H1 (cell line): ENCODE measurements at regions not wholly inside any gene's neighbourhood (a gene's known extent, or its start where the extent isn't known, plus 50 kb on each side); places are given as distances from the start of the nearest gene placed in this dataset.

ENCODE experiments used
- CTCF ChIA-PET: fragments of 300-600 bp; sonication (Branson Sonifier 250); formaldehyde crosslinking; loops from one replicate; lab custom pipeline; 2021; ENCODE audit not compliant: partially characterized antibody; lab: Charles Lee
- POLR2A ChIA-PET: fragments of 300-600 bp; sonication (Branson Sonifier 250); formaldehyde crosslinking; loops from one replicate; lab custom pipeline; 2021; ENCODE audit warnings: inconsistent platforms; ENCODE audit not compliant: partially characterized antibody; lab: Charles Lee
- DNase-seq, 2 experiments: peaks; one replicate each; pipeline versions ENCODE4 v3.0.0 to v3.0.0-alpha.2; 2010 to 2022; ENCODE audit warnings: low spot score in 2 of 2, low read depth in 1 of 2, mixed read lengths in 1 of 2
- FAIRE-seq: peaks from 2 replicates; lab custom pipeline; 2011; peaks lifted over from hg19 to GRCh38; lab: Jason Lieb, UNC
- H2AFZ ChIP-seq: 2 replicates; pipeline ENCODE4 v1.8.1; 2012; ENCODE audit warnings: low read length, inconsistent platforms
- H2AK5ac ChIP-seq: 2 replicates; pipeline ENCODE4 v1.6.1; 2013; ENCODE audit warnings: low read depth, low read length
- H2BK120ac ChIP-seq: replicated peaks from 2 replicates; pipeline ENCODE3; 2013; ENCODE audit warnings: low read depth, low read length, inconsistent platforms
- H2BK12ac ChIP-seq: 2 replicates; pipeline ENCODE4 v1.6.1; 2013; ENCODE audit warnings: low read depth, low read length
- H2BK15ac ChIP-seq: 2 replicates; pipeline ENCODE4 v1.6.1; 2013; ENCODE audit warnings: low read length
- H2BK20ac ChIP-seq: 2 replicates; pipeline ENCODE4 v1.6.1; 2013; ENCODE audit warnings: low read length
- H2BK5ac ChIP-seq: 2 replicates; pipeline ENCODE4 v1.6.1; 2013; ENCODE audit warnings: low read depth, low read length
- H3K14ac ChIP-seq: 2 replicates; pipeline ENCODE4 v1.6.1; 2013; ENCODE audit warnings: inconsistent platforms; ENCODE audit not compliant: insufficient read length
- H3K18ac ChIP-seq: 2 replicates; pipeline ENCODE4 v1.6.1; 2013; ENCODE audit warnings: low read length; ENCODE audit errors: extremely low read depth
- H3K23ac ChIP-seq: 2 replicates; pipeline ENCODE4 v1.6.1; 2013; ENCODE audit warnings: inconsistent platforms; ENCODE audit not compliant: insufficient read length
- H3K23me2 ChIP-seq: 2 replicates; pipeline ENCODE4 v1.6.1; 2013; ENCODE audit warnings: low read depth, low read length
- H3K27ac ChIP-seq: 2 replicates; pipeline ENCODE4 v1.6.1; 2011; ENCODE audit warnings: low read depth, low read length, inconsistent platforms
- H3K27me3 ChIP-seq, 4 experiments: replicated peaks in 1 of 4; 1 replicate in 1 of 4; 2 replicates in 3 of 4; pipeline versions ENCODE4 v1.6.1 to v1.8.1; 2011 to 2013; ENCODE audit warnings: low read length in 3 of 4, mild to moderate bottlenecking in 3 of 4, inconsistent platforms in 2 of 4, mixed read lengths in 2 of 4, moderate library complexity in 1 of 4; ENCODE audit not compliant: control insufficient read depth in 3 of 4, insufficient read depth in 3 of 4; ENCODE audit errors: extremely low read depth in 1 of 4
- H3K36me3 ChIP-seq, 4 experiments: 2 replicates each; pipeline versions ENCODE4 v1.6.1 to v1.8.1; 2011 to 2013; ENCODE audit warnings: mild to moderate bottlenecking in 4 of 4, low read length in 3 of 4, moderate library complexity in 2 of 4, control low read depth in 1 of 4, inconsistent platforms in 1 of 4; ENCODE audit not compliant: insufficient read depth in 4 of 4, control insufficient read depth in 2 of 4
- H3K4ac ChIP-seq: replicated peaks from 2 replicates; pipeline ENCODE3; 2013; ENCODE audit warnings: low read length, low read depth, mixed read lengths, inconsistent platforms; ENCODE audit not compliant: insufficient read length
- H3K4me1 ChIP-seq, 4 experiments: replicated peaks in 1 of 4; 1 replicate in 1 of 4; 2 replicates in 3 of 4; pipeline versions ENCODE4 v1.6.1 to v1.8.1; 2011 to 2013; ENCODE audit warnings: low read length in 3 of 4, inconsistent platforms in 2 of 4, mixed read lengths in 1 of 4; ENCODE audit not compliant: insufficient read depth in 4 of 4, control insufficient read depth in 3 of 4
- H3K4me2 ChIP-seq, 2 experiments: 2 replicates each; pipeline versions ENCODE4 v1.6.1 to v1.8.1; 2011 to 2013; ENCODE audit warnings: low read depth in 2 of 2, low read length in 2 of 2, control low read depth in 1 of 2, inconsistent platforms in 1 of 2, mild to moderate bottlenecking in 1 of 2; ENCODE audit not compliant: insufficient read depth in 1 of 2
- H3K4me3 ChIP-seq, 4 experiments: fragments of 200-600, 300-600 bp in 1 of 4; sonication (generic), shearing (Covaris generic), sonication (Bioruptor Twin) in 1 of 4; 2 replicates each; pipeline versions ENCODE4 v1.5.1 to v1.8.1; 2011 to 2016; ENCODE audit warnings: low read length in 4 of 4, low read depth in 3 of 4, control low read depth in 2 of 4, inconsistent platforms in 2 of 4, mild to moderate bottlenecking in 2 of 4, mixed read lengths in 1 of 4, moderate library complexity in 1 of 4; ENCODE audit not compliant: insufficient read depth in 2 of 4; ENCODE audit errors: extremely low read depth in 1 of 4
- H3K56ac ChIP-seq: replicated peaks from 2 replicates; pipeline ENCODE3; 2013; ENCODE audit warnings: low read depth, mild to moderate bottlenecking, mixed read lengths, low read length, inconsistent platforms; ENCODE audit not compliant: insufficient read length
- H3K79me1 ChIP-seq: 2 replicates; pipeline ENCODE4 v1.6.1; 2013; ENCODE audit warnings: low read depth, low read length, control low read depth
- H3K79me2 ChIP-seq, 2 experiments: 2 replicates each; pipeline versions ENCODE4 v1.6.1 to v1.8.1; 2012 to 2013; ENCODE audit warnings: low read length in 2 of 2, mild to moderate bottlenecking in 2 of 2, inconsistent platforms in 1 of 2; ENCODE audit not compliant: insufficient read depth in 2 of 2, control insufficient read depth in 1 of 2
- H3K9ac ChIP-seq, 4 experiments: replicated peaks in 1 of 4; 1 replicate in 1 of 4; 2 replicates in 3 of 4; pipeline versions ENCODE4 v1.6.1 to v1.8.1; 2011 to 2013; ENCODE audit warnings: low read depth in 3 of 4, low read length in 3 of 4, control low read depth in 2 of 4, mild to moderate bottlenecking in 2 of 4, moderate library complexity in 2 of 4, inconsistent platforms in 1 of 4; ENCODE audit errors: extremely low read depth in 1 of 4
- H3K9me3 ChIP-seq, 2 experiments: 2 replicates each; pipeline versions ENCODE4 v1.6.1 to v1.8.1; 2012 to 2013; ENCODE audit warnings: mild to moderate bottlenecking in 2 of 2, moderate library complexity in 2 of 2, control low read depth in 1 of 2, inconsistent platforms in 1 of 2, low read depth in 1 of 2, low read length in 1 of 2, mixed read lengths in 1 of 2; ENCODE audit not compliant: insufficient read depth in 2 of 2
- H4K20me1 ChIP-seq, 2 experiments: replicated peaks in 1 of 2; 2 replicates each; pipeline versions ENCODE3 to v1.8.1; 2011 to 2013; ENCODE audit warnings: inconsistent platforms in 2 of 2, low read length in 2 of 2, mild to moderate bottlenecking in 1 of 2; ENCODE audit not compliant: insufficient read depth in 2 of 2, control insufficient read depth in 1 of 2
- H4K5ac ChIP-seq: 2 replicates; pipeline ENCODE4 v1.6.1; 2013; ENCODE audit warnings: low read length, low read depth, mixed read lengths, inconsistent platforms; ENCODE audit not compliant: insufficient read length
- H4K8ac ChIP-seq: 2 replicates; pipeline ENCODE4 v1.8.0; 2013; ENCODE audit warnings: mild to moderate bottlenecking, moderate library complexity, low read length, inconsistent platforms; ENCODE audit not compliant: insufficient read depth; ENCODE audit errors: extremely low read depth
- H4K91ac ChIP-seq: replicated peaks from 2 replicates; pipeline ENCODE3; 2013; ENCODE audit warnings: low read length, mixed read lengths, inconsistent platforms; ENCODE audit not compliant: insufficient read length
- SAP30 ChIP-seq: fragments of 300-600 bp; sonication (generic); IDR thresholded peaks from 2 replicates; pipeline ENCODE4 v1.7.1; 2012; ENCODE audit warnings: low read length, moderate library complexity, mild to moderate bottlenecking, inconsistent platforms; ENCODE audit not compliant: insufficient read depth, insufficient replicate concordance
- TEAD4 ChIP-seq: IDR thresholded peaks from 2 replicates; pipeline ENCODE4 v1.6.1; 2012; ENCODE audit warnings: low read depth, low read length, inconsistent platforms, mixed read lengths
- WGBS, 2 experiments: shearing (Covaris generic) in 1 of 2; methylation state at CpG; one replicate each; pipeline versions ENCODE4 v1.1.6 to v1.1.7; 2013 to 2015; ENCODE audit warnings: low lambda C conversion rate in 2 of 2, mixed read lengths in 2 of 2, inconsistent platforms in 1 of 2, low coverage in 1 of 2, missing lambda C conversion rate in 1 of 2; ENCODE audit not compliant: insufficient replicate concordance in 2 of 2, insufficient coverage in 1 of 2, insufficient read length in 1 of 2; ENCODE audit errors: extremely low coverage in 1 of 2, missing lambda C conversion rate in 1 of 2; 5-methylcytosine and 5-hydroxymethylcytosine counted together

- Histone ChIP-seq H3K79me1 (no peaks in the 10 kb centered on the region), H3K4me1 (peaks cover 0 to 12% (median 7%) of the 10 kb centered on the region in 4 experiments; a peak in 5 of 7 replicates), H3K56ac (no peak overlapping the region), H4K20me1 (no peaks in the 10 kb centered on the region), H4K8ac (no peak overlapping the region), H2BK12ac (0 out of 2 replicates have a peak overlapping the region, but pooled peaks have one; percentile 46), H2BK15ac (no peak overlapping the region), H3K36me3 (no peaks in the 10 kb centered on the region), H3K27me3 (no peaks in the 10 kb centered on the region), H3K23ac (no peak overlapping the region), H2AK5ac (no peak overlapping the region), H3K14ac (no peak overlapping the region), H3K4me2 (no peak overlapping the region), H2BK20ac (no peak overlapping the region), H3K4me3 (no peak overlapping the region), H2BK5ac (no peak overlapping the region), H3K9ac (no peak overlapping the region), H3K79me2 (no peaks in the 10 kb centered on the region), H3K23me2 (no peaks in the 10 kb centered on the region), H2AFZ (peak overlapping the region; percentile 96), H4K5ac (no peak overlapping the region), H3K9me3 (no peaks in the 10 kb centered on the region), H4K91ac (peak overlapping the region; percentile 18), H3K4ac (no peak overlapping the region), H3K18ac (peak overlapping the region; percentile 24; the same call in 1 of the 2 replicates), H3K27ac (no peak overlapping the region), H2BK120ac (no peak overlapping the region)
- ChIA-PET POLR2A (interaction anchor here (0.6 to 1.4 kb wide), 2 partner anchors 164 to 1021 kb away, joined by 3 to 4 read pairs; no protein-coding TSS in a partner anchor), CTCF (interaction anchor here (0.9 to 1.5 kb wide), 5 partner anchors 49 to 276 kb away, joined by 3 read pairs; no protein-coding TSS in a partner anchor)
- FAIRE-seq (no peak), DNase-seq (peak in 1 of 2 experiments; percentile 47)
- 78% methylated on average over 16 of the region's 17 CpGs; no CpG with 5 or more reads in 1 of the 2 experiments for WGBS, 2 experiments
- TF ChIP-seq SAP30: no peak
- TF ChIP-seq TEAD4: no peak
Observed at GRCh38 chr1:228900099-228900885, 165.0 kb downstream of the RHOU start.
